Stimulated activated CD4-positive, alpha-beta T cell treated with anti-CD3 and anti-CD28 coated beads, Interleukin-2, amount 100 ng/mL, for 48 hours (primary cell): ENCODE measurements at regions not wholly inside any gene's neighbourhood (a gene's known extent, or its start where the extent isn't known, plus 50 kb on each side); places are given as distances from the start of the nearest gene placed in this dataset.

Experiments used
- DNase-seq, 2 donors: peaks; one replicate each; pipeline ENCODE4 v3.0.0-alpha.2; 2020

GRCh38 chr2:34365932-34366331 lies 766.8 kb upstream of the FAM98A start:
- DNase-seq = no peak

GRCh38 chr2:34365512-34365911 lies 766.4 kb upstream of the FAM98A start:
- no peak for DNase-seq

GRCh38 chr2:34353509-34354113 lies 754.5 kb upstream of the FAM98A start:
- DNase-seq = no peak

GRCh38 chr2:34349527-34349926 lies 750.4 kb upstream of the FAM98A start:
- no peak for DNase-seq

GRCh38 chr2:34345030-34345429 lies 745.9 kb upstream of the FAM98A start:
- no peak for DNase-seq

GRCh38 chr2:34340307-34340706 lies 741.2 kb upstream of the FAM98A start:
- no peak for DNase-seq

GRCh38 chr2:34337735-34338134 lies 738.6 kb upstream of the FAM98A start:
- no peak for DNase-seq

- DNase-seq = no peak
Measured at GRCh38 chr2:34332813-34333212, 733.7 kb upstream of the FAM98A start.

GRCh38 chr2:34320056-34320455 lies 721.0 kb upstream of the FAM98A start:
- DNase-seq = no peak

- no peak for DNase-seq
Measured at GRCh38 chr2:34317797-34318196, 718.7 kb upstream of the FAM98A start.

GRCh38 chr2:34316788-34317187 lies 717.7 kb upstream of the FAM98A start:
- no peak for DNase-seq

GRCh38 chr2:34311816-34312215 lies 712.7 kb upstream of the FAM98A start:
- no peak for DNase-seq

- DNase-seq = no peak
Measured at GRCh38 chr2:34308140-34308539, 709.0 kb upstream of the FAM98A start.

GRCh38 chr2:34307636-34308035 lies 708.5 kb upstream of the FAM98A start:
- DNase-seq = no peak

- no peak for DNase-seq
Measured at GRCh38 chr2:34306745-34307144, 707.6 kb upstream of the FAM98A start.

- no peak for DNase-seq
Measured at GRCh38 chr2:34305587-34305986, 706.5 kb upstream of the FAM98A start.

- no peak for DNase-seq
Measured at GRCh38 chr2:34294961-34295360, 695.9 kb upstream of the FAM98A start.

- DNase-seq = no peak
Measured at GRCh38 chr2:34291076-34291475, 692.0 kb upstream of the FAM98A start.

- DNase-seq = no peak
Measured at GRCh38 chr2:34288016-34288415, 688.9 kb upstream of the FAM98A start.

- no peak for DNase-seq
Measured at GRCh38 chr2:34280606-34281005, 681.5 kb upstream of the FAM98A start.

- no peak for DNase-seq
Measured at GRCh38 chr2:34266908-34267697, 668.0 kb upstream of the FAM98A start.

GRCh38 chr2:34261701-34262100 lies 662.6 kb upstream of the FAM98A start:
- no peak for DNase-seq

GRCh38 chr2:34254272-34254878 lies 655.3 kb upstream of the FAM98A start:
- no peak for DNase-seq

- no peak for DNase-seq
Measured at GRCh38 chr2:34252111-34252510, 653.0 kb upstream of the FAM98A start.
